ENCODE measurements at regions not wholly inside any gene's neighbourhood (a gene's known extent, or its start where the extent isn't known, plus 50 kb on each side); places are given as distances from the start of the nearest gene placed in this dataset.

DNA sequence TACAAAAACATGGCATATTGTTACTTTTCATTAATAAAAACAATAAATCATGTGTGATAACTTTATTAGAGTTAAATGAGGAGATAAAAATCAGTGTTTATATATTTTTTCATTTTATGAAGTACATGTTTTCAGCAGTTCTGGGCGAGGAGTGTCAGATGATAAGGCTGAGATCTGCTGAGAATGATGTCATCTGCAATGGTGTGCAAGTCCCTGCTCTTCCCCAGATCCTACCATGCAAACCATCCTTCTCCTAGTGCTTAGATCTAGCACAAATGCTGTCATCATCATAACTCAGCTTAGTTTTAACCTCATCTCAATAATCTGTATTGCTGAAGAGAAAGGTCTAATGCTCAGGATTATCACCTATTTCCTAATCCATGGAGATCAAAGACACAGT, 214.4 kb upstream of the DAB1 start:
- DNase-seq (ENCODE audit: low read depth, low spot score), result no peak
- intact Hi-C loops (cut with micrococcal nuclease), result no loop called here
- no peaks in the 10 kb centered on the region for H3K4me1 ChIP-seq (ENCODE audit: control insufficient read depth in 1 of 2, insufficient read depth in 2 of 2, low read length in 2 of 2)

GRCh38 chr1:57637155-57637554, 213.3 kb upstream of the DAB1 start:
- Histone ChIP-seq H3K79me2 (ENCODE audit: insufficient read depth, low read length) (no peaks in the 10 kb centered on the region), H4K20me1 (ENCODE audit: insufficient read depth) (no peaks in the 10 kb centered on the region), H3K36me3 (ENCODE audit: control insufficient read depth in 1 of 2, insufficient read depth in 2 of 2, low read length in 2 of 2) (no peaks in the 10 kb centered on the region), H2AFZ (ENCODE audit: low read depth, low read length, poor library complexity, severe bottlenecking) (no peak overlapping the region), H3K9ac (ENCODE audit: low read length) (no peak overlapping the region), H3K4me2 (ENCODE audit: low read length) (no peak overlapping the region), H3K9me2 (ENCODE audit: insufficient read depth) (no peaks in the 10 kb centered on the region), H3K9me3 (ENCODE audit: control insufficient read depth in 1 of 2, insufficient read depth in 1 of 2, low read depth in 1 of 2, low read length in 2 of 2) (no peaks in the 10 kb centered on the region), H3K4me3 (replicated peaks in 1 of 2; ENCODE audit: low read depth in 1 of 2, low read length in 2 of 2) (no peak overlapping the region), H3K27me3 (ENCODE audit: insufficient read depth, low read length) (no peaks in the 10 kb centered on the region), H3K27ac (ENCODE audit: low read depth, low read length) (no peak overlapping the region), H3K4me1 (ENCODE audit: control insufficient read depth in 1 of 2, insufficient read depth in 2 of 2, low read length in 2 of 2) (no peaks in the 10 kb centered on the region)
- RAD21 ChIA-PET (ENCODE audit: low non-redundant PET in 1 of 2, low total read pairs in 2 of 2, uncharacterized antibody in 2 of 2, unreplicated experiment in 2 of 2), result no interaction called here
- DNase-seq (ENCODE audit: low read depth, low spot score), result no peak
- no peak for ATAC-seq
- POLR2A ChIA-PET, result no interaction called here
- intact Hi-C loops (cut with micrococcal nuclease), result no loop called here
- CTCF ChIA-PET, result no interaction called here
- no TSS peak for BruUV-seq (replicated peaks)
- no peak for TF ChIP-seq CEBPB (IDR thresholded peaks at IDR 0.05; ENCODE audit: low read depth)
- TF ChIP-seq ZFX (IDR thresholded peaks at IDR 0.05), result no peak
- no peak for TF ChIP-seq SRF (IDR thresholded peaks at IDR 0.05; ENCODE audit: low read depth)
- TF ChIP-seq POLR2A (IDR thresholded peaks at IDR 0.05; ENCODE audit: borderline replicate concordance, extremely low read depth, insufficient read depth, insufficient read length), result no peak
- no peak for TF ChIP-seq TCF7L2 (IDR thresholded peaks at IDR 0.05; ENCODE audit: borderline replicate concordance, extremely low read depth, insufficient read depth, insufficient read length)
- TF ChIP-seq ZNF274 (IDR thresholded peaks at IDR 0.05; ENCODE audit: low read depth, low read length), result no peak
- no peak for TF ChIP-seq POLR2AphosphoS5 (IDR thresholded peaks at IDR 0.05; ENCODE audit: low read depth, low read length)
- no peak for TF ChIP-seq EZH2 (IDR thresholded peaks at IDR 0.05)
- TF ChIP-seq YY1 (IDR thresholded peaks at IDR 0.05; ENCODE audit: extremely low read depth, insufficient replicate concordance, low read depth, low read length), result no peak
- TF ChIP-seq CBX3 (IDR thresholded peaks at IDR 0.05; ENCODE audit: low read depth), result no peak
- TF ChIP-seq EGR1 (IDR thresholded peaks at IDR 0.05; ENCODE audit: low read depth), result no peak
- no peak for TF ChIP-seq EZH2phosphoT487 (IDR thresholded peaks at IDR 0.05; ENCODE audit: borderline replicate concordance)
- no peak for TF ChIP-seq ZBTB33 (IDR thresholded peaks at IDR 0.05; ENCODE audit: extremely low read depth, insufficient replicate concordance, low read length)
- no peak for TF ChIP-seq JUND (IDR thresholded peaks at IDR 0.05)

More for the DNA sequence above, 214.4 kb upstream of the DAB1 start:
- H3K9me2 ChIP-seq (ENCODE audit: insufficient read depth), result no peaks in the 10 kb centered on the region
- H3K79me2 ChIP-seq (ENCODE audit: insufficient read depth, low read length), result no peaks in the 10 kb centered on the region
- RAD21 ChIA-PET (ENCODE audit: low non-redundant PET in 1 of 2, low total read pairs in 2 of 2, uncharacterized antibody in 2 of 2, unreplicated experiment in 2 of 2), result no interaction called here
- no peaks in the 10 kb centered on the region for H3K9me3 ChIP-seq (ENCODE audit: control insufficient read depth in 1 of 2, insufficient read depth in 1 of 2, low read depth in 1 of 2, low read length in 2 of 2)
- no peaks in the 10 kb centered on the region for H3K27me3 ChIP-seq (ENCODE audit: insufficient read depth, low read length)
- CTCF ChIA-PET, result no interaction called here
- ATAC-seq, result no peak
- no peaks in the 10 kb centered on the region for H3K36me3 ChIP-seq (ENCODE audit: control insufficient read depth in 1 of 2, insufficient read depth in 2 of 2, low read length in 2 of 2)
- no peak overlapping the region for H3K9ac ChIP-seq (ENCODE audit: low read length)
- H4K20me1 ChIP-seq (ENCODE audit: insufficient read depth), result no peaks in the 10 kb centered on the region
- TF ChIP-seq, protein P1, sequence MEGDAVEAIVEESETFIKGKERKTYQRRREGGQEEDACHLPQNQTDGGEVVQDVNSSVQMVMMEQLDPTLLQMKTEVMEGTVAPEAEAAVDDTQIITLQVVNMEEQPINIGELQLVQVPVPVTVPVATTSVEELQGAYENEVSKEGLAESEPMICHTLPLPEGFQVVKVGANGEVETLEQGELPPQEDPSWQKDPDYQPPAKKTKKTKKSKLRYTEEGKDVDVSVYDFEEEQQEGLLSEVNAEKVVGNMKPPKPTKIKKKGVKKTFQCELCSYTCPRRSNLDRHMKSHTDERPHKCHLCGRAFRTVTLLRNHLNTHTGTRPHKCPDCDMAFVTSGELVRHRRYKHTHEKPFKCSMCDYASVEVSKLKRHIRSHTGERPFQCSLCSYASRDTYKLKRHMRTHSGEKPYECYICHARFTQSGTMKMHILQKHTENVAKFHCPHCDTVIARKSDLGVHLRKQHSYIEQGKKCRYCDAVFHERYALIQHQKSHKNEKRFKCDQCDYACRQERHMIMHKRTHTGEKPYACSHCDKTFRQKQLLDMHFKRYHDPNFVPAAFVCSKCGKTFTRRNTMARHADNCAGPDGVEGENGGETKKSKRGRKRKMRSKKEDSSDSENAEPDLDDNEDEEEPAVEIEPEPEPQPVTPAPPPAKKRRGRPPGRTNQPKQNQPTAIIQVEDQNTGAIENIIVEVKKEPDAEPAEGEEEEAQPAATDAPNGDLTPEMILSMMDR (IDR thresholded peaks at IDR 0.05 in 2 of 3, conservative IDR thresholded peaks at IDR 0.05 in 1 of 3; ENCODE audit: borderline replicate concordance in 1 of 3, insufficient read depth in 1 of 3, low read depth in 2 of 3, low read length in 2 of 3), result no peak
- no peak for TF ChIP-seq CBX3 (IDR thresholded peaks at IDR 0.05; ENCODE audit: low read depth)
- TF ChIP-seq SP1 (IDR thresholded peaks at IDR 0.05; ENCODE audit: low read depth), result no peak
- TF ChIP-seq EGR1 (IDR thresholded peaks at IDR 0.05; ENCODE audit: low read depth), result no peak
- H2AFZ ChIP-seq (ENCODE audit: low read depth, low read length, poor library complexity, severe bottlenecking), result no peak overlapping the region
- no peak overlapping the region for H3K4me2 ChIP-seq (ENCODE audit: low read length)
- no TSS peak for BruUV-seq (replicated peaks)
- no peak overlapping the region for H3K27ac ChIP-seq (ENCODE audit: low read depth, low read length)
- no peak overlapping the region for H3K4me3 ChIP-seq (replicated peaks in 1 of 2; ENCODE audit: low read depth in 1 of 2, low read length in 2 of 2)
- POLR2A ChIA-PET, result no interaction called here
